H9 (cell line): ENCODE measurements at regions not wholly inside any gene's neighbourhood (a gene's known extent, or its start where the extent isn't known, plus 50 kb on each side); places are given as distances from the start of the nearest gene placed in this dataset.

Experiments used
- DNase-seq: peaks from one replicate; pipeline ENCODE4 v3.0.0-alpha.2; 2017
- H2AFZ ChIP-seq: one replicate; pipeline ENCODE4 v1.6.1; 2013; ENCODE audit warnings: mild to moderate bottlenecking, low read length, control low read depth, moderate library complexity
- H2AK5ac ChIP-seq: 2 replicates; pipeline ENCODE4 v1.6.1; 2013; ENCODE audit warnings: low read length, control low read depth, mixed read lengths; ENCODE audit not compliant: insufficient read length
- H2BK120ac ChIP-seq: one replicate; pipeline ENCODE4 v1.6.1; 2013; ENCODE audit warnings: low read depth, mild to moderate bottlenecking, low read length, control low read depth, inconsistent platforms; ENCODE audit not compliant: poor library complexity, severe bottlenecking
- H2BK12ac ChIP-seq: 2 replicates; pipeline ENCODE4 v1.6.1; 2013; ENCODE audit warnings: low read length, control low read depth, mixed read lengths, low read depth; ENCODE audit not compliant: insufficient read length
- H2BK15ac ChIP-seq: 2 replicates; pipeline ENCODE4 v1.6.1; 2013; ENCODE audit warnings: low read depth, low read length, control low read depth
- H2BK20ac ChIP-seq: one replicate; pipeline ENCODE4 v1.6.1; 2013; ENCODE audit warnings: low read depth, mild to moderate bottlenecking, low read length, control low read depth, inconsistent platforms; ENCODE audit not compliant: poor library complexity, severe bottlenecking
- H2BK5ac ChIP-seq: 2 replicates; pipeline ENCODE4 v1.6.1; 2013; ENCODE audit warnings: low read length, control low read depth, mixed read lengths; ENCODE audit not compliant: insufficient read length
- H3K14ac ChIP-seq: 2 replicates; pipeline ENCODE4 v1.6.1; 2013; ENCODE audit warnings: low read length, control low read depth; ENCODE audit not compliant: insufficient read depth
- H3K18ac ChIP-seq: 2 replicates; pipeline ENCODE4 v1.6.1; 2013; ENCODE audit warnings: low read depth, mild to moderate bottlenecking, mixed read lengths, low read length, control low read depth; ENCODE audit not compliant: insufficient read length
- H3K23ac ChIP-seq: 2 replicates; pipeline ENCODE4 v1.6.1; 2013; ENCODE audit warnings: low read length, control low read depth, mixed read lengths, low read depth; ENCODE audit not compliant: insufficient read length
- H3K23me2 ChIP-seq: 2 replicates; pipeline ENCODE4 v1.6.1; 2013; ENCODE audit warnings: low read depth, mild to moderate bottlenecking, mixed read lengths, low read length, control low read depth; ENCODE audit not compliant: insufficient read length, poor library complexity, severe bottlenecking
- H3K27ac ChIP-seq: 2 replicates; pipeline ENCODE4 v1.5.1; 2013; ENCODE audit warnings: low read length, control low read depth, mixed read lengths, low read depth; ENCODE audit not compliant: insufficient read length
- H3K27me3 ChIP-seq: 2 replicates; pipeline ENCODE4 v1.6.1; 2013; ENCODE audit warnings: low read length, control low read depth, inconsistent platforms; ENCODE audit not compliant: insufficient read depth
- H3K4ac ChIP-seq: 2 replicates; pipeline ENCODE4 v1.6.1; 2013; ENCODE audit warnings: low read depth, mild to moderate bottlenecking, control low read depth, inconsistent platforms, low read length, moderate library complexity
- H3K4me1 ChIP-seq: 2 replicates; pipeline ENCODE4 v1.6.1; 2013; ENCODE audit warnings: low read length, control low read depth, inconsistent platforms; ENCODE audit not compliant: insufficient read depth
- H3K4me2 ChIP-seq: 2 replicates; pipeline ENCODE4 v1.6.1; 2013; ENCODE audit warnings: low read length, control low read depth, mixed read lengths; ENCODE audit not compliant: insufficient read length, insufficient read depth
- H3K56ac ChIP-seq: 2 replicates; pipeline ENCODE4 v1.6.1; 2013; ENCODE audit warnings: low read depth, mild to moderate bottlenecking, mixed read lengths, low read length, control low read depth; ENCODE audit not compliant: insufficient read length
- H3K79me1 ChIP-seq: 2 replicates; pipeline ENCODE4 v1.6.1; 2013; ENCODE audit warnings: low read depth, mild to moderate bottlenecking, moderate library complexity, low read length, control low read depth, inconsistent platforms; ENCODE audit not compliant: insufficient read depth, poor library complexity, severe bottlenecking
- H3K79me2 ChIP-seq: 2 replicates; pipeline ENCODE4 v1.6.1; 2013; ENCODE audit warnings: low read length, control low read depth, inconsistent platforms; ENCODE audit not compliant: insufficient read depth
- H3K9ac ChIP-seq: 2 replicates; pipeline ENCODE4 v1.6.1; 2013; ENCODE audit warnings: low read length, control low read depth, mixed read lengths; ENCODE audit not compliant: insufficient read length; ENCODE audit errors: extremely low read depth
- H3K9me3 ChIP-seq: one replicate; pipeline ENCODE4 v1.6.1; 2013; ENCODE audit warnings: low read depth, low read length, inconsistent platforms; ENCODE audit not compliant: control insufficient read depth
- H3T11ph ChIP-seq: one replicate; pipeline ENCODE4 v1.6.1; 2013; ENCODE audit warnings: mild to moderate bottlenecking, low read length, control low read depth, inconsistent platforms
- H4K20me1 ChIP-seq: one replicate; pipeline ENCODE4 v1.6.1; 2013; ENCODE audit not compliant: control insufficient read depth, insufficient read length, insufficient read depth
- H4K5ac ChIP-seq: 2 replicates; pipeline ENCODE4 v1.6.1; 2013; ENCODE audit warnings: low read depth, mild to moderate bottlenecking, mixed read lengths, low read length, control low read depth; ENCODE audit not compliant: insufficient read length
- H4K8ac ChIP-seq: replicated peaks from 2 replicates; pipeline ENCODE4 v1.6.1; 2013; ENCODE audit warnings: low read length, control low read depth, mixed read lengths, low read depth; ENCODE audit not compliant: insufficient read length
- H4K91ac ChIP-seq: 2 replicates; pipeline ENCODE4 v1.6.1; 2013; ENCODE audit warnings: low read depth, mild to moderate bottlenecking, moderate library complexity, mixed read lengths, low read length, control low read depth; ENCODE audit not compliant: insufficient read length
- H3K27ac Mint-ChIP-seq, 3 experiments: 2 replicates in 2 of 3; 3 replicates in 1 of 3; pipeline ENCODE4 v1.8.0; 2020 to 2021; ENCODE audit warnings: mixed read lengths in 3 of 3, mild to moderate bottlenecking in 1 of 3, moderate library complexity in 1 of 3
- H3K27me3 Mint-ChIP-seq: 2 replicates; pipeline ENCODE4 v1.8.0; 2021; ENCODE audit warnings: low read depth, mild to moderate bottlenecking, moderate library complexity, mixed read lengths
- H3K36me3 Mint-ChIP-seq, 3 experiments: 2 replicates in 2 of 3; 3 replicates in 1 of 3; pipeline ENCODE4 v1.8.0; 2020 to 2021; ENCODE audit warnings: low read depth in 3 of 3, mixed read lengths in 3 of 3; ENCODE audit not compliant: insufficient read depth in 1 of 3
- H3K4me1 Mint-ChIP-seq, 2 experiments: 2 replicates each; pipeline ENCODE4 v1.8.0; 2020; ENCODE audit warnings: mixed read lengths in 2 of 2
- H3K4me3 Mint-ChIP-seq, 2 experiments: 2 replicates in 1 of 2; 3 replicates in 1 of 2; pipeline ENCODE4 v1.8.0; 2020 to 2021; ENCODE audit warnings: mild to moderate bottlenecking in 2 of 2, mixed read lengths in 2 of 2, moderate library complexity in 1 of 2
- H3K9me3 Mint-ChIP-seq, 2 experiments: 2 replicates in 1 of 2; 3 replicates in 1 of 2; pipeline ENCODE4 v1.8.0; 2020; ENCODE audit warnings: mild to moderate bottlenecking in 2 of 2, mixed read lengths in 2 of 2, moderate library complexity in 1 of 2
- CTCF ChIP-seq: fragments of 200-600 bp; sonication (generic); conservative IDR thresholded peaks from 3 replicates; pipeline ENCODE4 v1.8.0; 2021; ENCODE audit warnings: antibody characterized with exemption, mild to moderate bottlenecking
- WGBS: extraction: QIAGEN DNeasy Blood & Tissue Kit; methylation state at CpG from one replicate; pipeline ENCODE4 v1.1.7; 2013; ENCODE audit warnings: missing lambda C conversion rate, low lambda C conversion rate, mixed read lengths; ENCODE audit not compliant: insufficient read length; ENCODE audit errors: extremely low coverage; 5-methylcytosine and 5-hydroxymethylcytosine counted together

GRCh38 chr4:163404580-163404979 is 60.9 kb downstream of the NPY5R start:
- no peak overlapping the region for H2BK15ac ChIP-seq
- H3K36me3 Mint-ChIP-seq: peaks cover 0 to 1% (median 0%) of the 10 kb centered on the region in 3 experiments; a peak in 1 of 7 replicates
- no peaks in the 10 kb centered on the region for H3K27me3 ChIP-seq
- H3K4me1 ChIP-seq: 0 out of 2 replicates have a peak, but pooled peaks cover 2% of the 10 kb centered on the region
- no peak for DNase-seq
- no peak overlapping the region for H4K5ac ChIP-seq
- no peak overlapping the region for H4K91ac ChIP-seq
- H3T11ph ChIP-seq: no peak overlapping the region
- no peak overlapping the region for H2BK20ac ChIP-seq
- H3K23me2 ChIP-seq: no peaks in the 10 kb centered on the region
- H2BK12ac ChIP-seq: no peak overlapping the region
- no peak overlapping the region for H3K4me2 ChIP-seq
- no peak overlapping the region for H4K8ac ChIP-seq
- no peaks in the 10 kb centered on the region for H3K27me3 Mint-ChIP-seq
- H3K79me1 ChIP-seq: no peaks in the 10 kb centered on the region
- peaks cover 0 to under 1% of the 10 kb centered on the region in 2 experiments; a peak in 1 of 5 replicates for H3K9me3 Mint-ChIP-seq
- H3K4me3 Mint-ChIP-seq: no peak overlapping the region
- no peak overlapping the region for H3K23ac ChIP-seq
- TF ChIP-seq CTCF: no peak
- H3K14ac ChIP-seq: no peak overlapping the region
- no CpG with 5 or more reads among the region's 5 CpGs for WGBS
- H3K4me1 Mint-ChIP-seq: peaks cover 35 to 47% of the 10 kb centered on the region in 2 experiments
- no peak overlapping the region for H3K18ac ChIP-seq
- no peak overlapping the region for H3K27ac ChIP-seq
- H3K9ac ChIP-seq: no peak overlapping the region
- no peak overlapping the region for H2BK120ac ChIP-seq
- H3K79me2 ChIP-seq: no peaks in the 10 kb centered on the region
- no peaks in the 10 kb centered on the region for H4K20me1 ChIP-seq
- no peak overlapping the region for H3K4ac ChIP-seq
- H2AK5ac ChIP-seq: no peak overlapping the region
- no peaks in the 10 kb centered on the region for H3K9me3 ChIP-seq
- no peak overlapping the region for H3K56ac ChIP-seq
- H3K27ac Mint-ChIP-seq: peak overlapping the region; percentile 83 to 97 (median 93); a peak in 6 of 7 replicates
- peak overlapping the region; percentile 59 for H2AFZ ChIP-seq
- H2BK5ac ChIP-seq: no peak overlapping the region
